HG03064 (cell line): ENCODE measurements at regions not wholly inside any gene's neighbourhood (a gene's known extent, or its start where the extent isn't known, plus 50 kb on each side); places are given as distances from the start of the nearest gene placed in this dataset.
"Not testable (repeated sequence)": the region's sequence is repeated elsewhere in the genome, so short reads cannot be mapped to it uniquely, and the experiment has no call there.

Source experiments
- ATAC-seq: cut with Tn5 transposase; IDR thresholded peaks from one replicate; pipeline ENCODE4 v1.9.1; 2021; ENCODE audit warnings: low read depth; ENCODE audit not compliant: unreplicated experiment

DNA sequence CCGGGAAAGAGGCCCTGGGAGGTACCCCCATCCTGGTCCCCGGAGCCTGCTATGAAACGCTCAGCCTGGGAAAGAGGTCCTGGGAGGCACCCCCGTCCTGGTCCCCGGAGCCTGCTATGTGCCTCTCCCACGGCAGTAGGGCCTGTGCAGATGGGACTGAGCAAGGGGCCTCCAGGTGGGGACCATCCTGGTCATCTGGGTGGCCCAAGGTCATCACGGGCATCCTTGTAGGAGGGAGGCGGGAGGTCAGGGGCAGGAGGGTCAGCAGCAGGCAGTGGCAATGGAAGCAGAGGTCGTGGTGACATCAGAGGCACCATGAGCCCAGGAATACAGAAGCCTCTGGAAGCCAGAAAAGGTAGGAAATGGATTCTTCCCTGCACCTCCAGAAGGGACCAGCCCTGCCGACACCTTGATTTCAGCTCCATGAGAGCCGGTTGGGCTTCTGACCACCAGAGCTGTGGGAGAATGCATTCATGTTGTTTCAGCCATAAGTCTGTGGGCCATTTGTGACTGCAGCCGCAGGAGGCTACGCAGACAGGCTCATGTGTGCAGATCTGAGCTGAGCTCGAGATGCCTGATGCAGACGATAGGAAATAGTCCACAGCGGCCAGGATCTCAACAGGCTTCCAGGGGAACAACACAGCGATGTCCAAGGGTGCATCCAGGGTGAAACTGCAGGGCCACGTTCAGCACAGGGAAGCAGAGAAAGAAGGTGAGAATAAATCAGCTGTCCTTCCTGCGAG lies 190.7 kb downstream of the LAT start:
- not testable (repeated sequence) for ATAC-seq

DNA sequence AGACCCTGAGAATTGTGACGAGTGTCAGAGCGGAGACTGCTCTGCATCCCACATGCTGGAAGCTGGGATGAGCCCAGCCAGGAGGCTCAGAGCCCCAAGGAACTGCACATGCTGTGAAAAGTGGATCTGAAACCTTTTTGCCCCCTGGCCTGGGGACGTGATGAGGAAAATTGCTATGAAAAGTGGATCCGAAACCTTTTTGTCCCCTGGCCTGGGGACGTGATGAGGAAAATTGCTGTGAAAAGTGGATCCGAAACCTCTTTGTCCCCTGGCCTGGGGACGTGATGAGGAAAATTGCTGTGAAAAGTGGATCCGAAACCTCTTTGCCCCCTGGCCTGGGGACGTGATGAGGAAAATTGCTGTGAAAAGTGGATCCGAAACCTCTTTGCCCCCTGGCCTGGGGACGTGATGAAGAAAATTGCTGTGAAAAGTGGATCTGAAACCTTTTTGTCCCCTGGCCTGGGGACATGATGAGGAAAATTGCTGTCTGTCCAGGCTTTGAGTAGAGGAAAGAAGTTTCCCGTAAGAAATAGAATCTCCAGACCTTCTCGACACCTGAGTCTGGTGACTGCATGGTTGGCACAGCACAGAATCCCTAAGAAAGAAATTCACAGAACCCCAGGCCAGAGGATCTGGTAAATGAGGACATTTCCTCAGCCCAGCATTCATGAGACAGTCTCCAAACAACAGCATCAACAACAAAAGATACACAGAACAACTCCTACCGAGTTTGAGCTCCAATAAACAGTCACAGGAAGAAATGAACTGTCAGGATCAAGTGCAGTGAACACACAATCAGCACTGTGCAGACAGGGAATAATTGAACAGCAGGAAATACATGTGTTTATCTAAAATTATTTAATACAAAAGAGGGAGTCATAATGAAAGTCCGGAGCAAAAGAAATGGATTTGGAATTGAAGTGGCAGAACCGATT lies 188.8 kb downstream of the LAT start:
- not testable (repeated sequence) for ATAC-seq

DNA sequence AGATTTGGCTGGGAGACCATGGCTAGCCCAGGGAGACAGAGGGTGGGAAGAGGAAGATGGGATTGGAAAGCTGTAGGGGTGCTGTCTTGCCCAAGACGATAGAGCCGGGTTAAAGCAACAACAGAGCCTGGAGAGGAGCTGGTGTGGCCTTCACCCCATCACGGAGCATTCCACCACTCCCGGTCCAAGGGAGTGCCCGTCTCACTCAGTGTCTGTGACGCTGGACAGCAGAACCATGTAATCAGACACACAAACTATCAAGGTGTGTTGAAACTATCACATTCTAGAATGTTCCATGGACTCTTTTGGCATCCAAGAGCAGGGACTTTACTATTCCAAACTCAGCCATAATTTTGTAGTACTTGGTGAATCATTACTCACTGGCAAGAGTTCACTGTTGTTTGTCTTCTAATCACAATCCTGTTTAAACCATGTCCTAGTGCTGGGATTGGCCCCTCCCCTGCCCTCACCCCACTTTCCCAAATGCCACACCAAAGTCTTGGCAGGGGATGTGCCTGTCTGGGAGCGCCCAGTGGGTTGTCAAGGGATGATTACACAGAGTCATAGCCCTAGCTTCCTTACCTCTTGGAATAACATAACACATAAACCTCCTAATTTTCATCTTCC lies 187.4 kb downstream of the LAT start:
- not testable (repeated sequence) for ATAC-seq

DNA sequence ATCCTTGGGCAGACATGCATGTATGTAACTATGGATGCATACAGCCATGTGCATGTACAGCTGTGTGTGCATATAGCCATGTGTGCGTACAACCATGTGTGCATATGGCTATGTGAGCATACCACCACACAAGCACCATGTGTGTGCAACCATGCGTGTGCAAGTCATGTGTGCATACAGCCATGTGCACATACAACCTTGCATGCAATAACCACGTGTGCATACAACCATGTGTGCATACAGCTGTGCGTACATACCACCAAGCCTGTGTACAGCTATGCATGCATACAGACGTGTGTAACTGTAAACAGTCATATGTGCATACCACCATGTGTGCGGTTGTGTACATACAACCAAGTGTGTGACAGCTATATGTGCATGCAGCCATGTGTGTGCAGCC lies 186.4 kb downstream of the LAT start:
- ATAC-seq, result not testable (repeated sequence)

DNA sequence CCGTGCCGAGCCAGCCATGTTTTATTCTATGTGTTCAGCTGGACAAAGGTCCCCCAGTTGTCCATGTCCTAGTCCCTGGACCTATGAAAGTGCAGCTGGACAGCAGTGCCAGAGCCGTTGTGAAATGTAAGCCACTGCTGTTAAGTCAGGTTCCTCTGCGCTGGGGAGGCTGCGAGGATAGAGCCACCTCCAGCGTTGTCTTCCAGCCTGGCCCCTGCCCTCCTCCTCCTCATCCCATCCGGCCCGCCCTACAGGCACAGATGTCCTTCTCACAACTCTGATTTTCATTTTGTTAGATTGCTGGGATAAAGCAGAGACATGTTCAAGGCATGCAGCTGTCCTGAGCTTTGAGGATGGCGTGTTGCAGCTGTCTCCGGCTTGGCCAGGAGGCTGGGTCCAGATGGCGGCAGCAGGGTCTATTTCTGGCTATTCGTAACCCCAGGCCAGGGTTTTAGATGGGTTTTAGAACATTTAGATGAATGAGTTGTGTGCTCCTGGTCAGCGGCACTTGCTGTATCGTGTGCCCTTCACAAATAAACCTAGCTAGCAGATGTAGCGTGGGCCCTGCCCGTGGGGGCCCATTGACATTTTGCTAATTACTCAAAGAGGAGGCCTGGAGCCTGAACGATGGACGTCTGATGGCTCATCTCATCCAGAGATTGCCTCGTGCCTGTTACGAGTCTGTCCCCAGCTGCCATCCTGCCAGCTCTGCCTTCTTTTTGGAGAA lies 185.7 kb downstream of the LAT start:
- ATAC-seq, result not testable (repeated sequence)

DNA sequence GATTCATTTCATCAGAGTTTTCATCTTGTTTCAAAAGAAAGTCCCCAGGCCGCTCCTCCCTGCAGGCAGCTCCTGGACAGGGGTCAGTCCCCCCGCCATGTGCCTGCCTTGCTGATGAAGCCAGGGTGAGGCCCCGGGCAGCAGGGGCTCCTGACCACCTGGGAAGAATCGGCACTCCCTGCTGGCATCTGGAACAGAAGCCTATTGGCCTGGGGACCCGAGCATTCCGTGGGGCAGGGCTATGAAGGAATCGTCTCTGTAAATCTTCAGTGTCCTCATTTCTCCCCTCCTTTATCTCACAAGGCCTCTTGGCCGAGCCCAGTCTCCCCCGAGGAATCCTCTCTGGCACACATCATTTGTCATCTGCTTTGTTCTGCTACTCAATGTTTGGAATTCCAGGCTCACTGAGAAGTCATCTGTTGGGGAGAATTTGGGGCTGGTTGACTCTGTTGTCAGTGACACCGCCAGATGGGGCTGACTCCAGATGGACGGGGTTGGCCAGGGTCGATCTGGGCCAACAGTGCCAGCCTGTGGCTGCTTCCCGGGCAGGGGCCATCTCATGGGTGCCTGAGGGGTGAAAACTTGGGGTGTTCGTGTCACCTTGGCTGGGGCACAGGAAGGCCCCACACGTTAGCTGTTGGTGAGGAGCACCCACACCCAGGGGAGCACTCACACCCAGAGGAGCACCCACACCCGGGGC lies 184.6 kb downstream of the LAT start:
- ATAC-seq, result not testable (repeated sequence)

DNA sequence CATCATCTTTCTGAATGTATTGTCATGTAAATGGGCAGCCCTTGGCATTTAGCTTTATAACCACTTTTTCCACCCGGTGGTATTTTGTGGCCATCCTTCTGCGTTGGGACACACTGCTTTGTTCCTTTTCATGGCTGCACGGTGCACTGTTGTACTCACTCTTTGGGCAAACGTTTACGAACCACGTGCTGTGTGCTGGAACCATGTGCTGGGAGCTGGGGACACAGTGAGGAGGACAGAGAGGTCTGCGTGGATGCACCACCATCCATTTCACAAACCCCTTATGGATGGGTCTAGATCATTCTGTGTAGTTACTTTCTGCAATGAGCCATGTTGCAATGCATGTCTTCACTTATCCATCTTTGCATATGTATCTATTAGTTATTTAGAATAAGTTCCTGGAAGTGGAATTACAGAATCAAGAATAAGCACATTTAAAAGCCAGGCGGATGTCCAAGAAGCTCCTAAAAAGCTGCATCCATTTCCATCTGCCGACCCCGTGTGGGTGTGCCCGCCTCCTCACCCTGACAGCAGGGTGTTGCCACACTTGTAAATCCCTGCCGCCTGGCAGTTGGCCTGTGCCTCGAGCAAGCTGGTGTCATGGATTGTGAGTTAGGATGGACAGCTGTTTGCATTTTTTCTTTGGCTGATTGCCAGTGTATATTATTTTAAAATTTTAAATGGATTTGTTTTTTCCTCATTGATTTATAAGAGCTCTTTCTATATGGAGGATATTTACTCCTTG lies 183.8 kb downstream of the LAT start:
- ATAC-seq, result not testable (repeated sequence)

DNA sequence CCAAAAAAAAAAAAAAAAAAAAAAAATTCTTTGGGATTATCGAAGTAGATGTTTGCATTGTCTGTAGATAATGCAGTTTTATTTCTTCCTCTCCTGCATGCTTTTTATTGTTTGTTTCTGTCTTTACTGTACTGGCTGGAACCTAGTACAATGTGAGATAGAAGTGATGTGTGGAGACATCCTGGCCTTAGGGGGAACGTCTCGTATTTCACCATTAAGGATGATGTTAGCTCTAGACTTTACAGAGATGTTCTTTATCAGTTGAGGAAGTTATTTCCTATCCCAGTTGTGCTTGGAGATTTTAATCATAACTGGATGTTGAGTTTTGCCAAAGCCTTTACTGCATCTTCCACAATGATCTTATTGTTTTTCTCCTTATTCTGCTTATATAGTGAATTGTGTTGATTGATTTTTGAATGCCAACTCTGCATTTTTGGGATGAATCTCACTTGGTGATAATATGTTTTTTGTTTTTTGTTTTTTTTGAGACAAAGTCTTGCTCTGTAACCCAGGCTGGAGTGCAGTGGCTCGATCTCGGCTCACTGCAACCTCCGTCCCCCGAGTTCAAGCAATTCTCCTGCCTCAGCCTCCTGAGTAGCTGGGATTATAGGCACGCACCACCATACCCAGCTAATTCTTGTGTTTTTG lies 179.7 kb downstream of the LAT start:
- ATAC-seq, result not testable (repeated sequence)

DNA sequence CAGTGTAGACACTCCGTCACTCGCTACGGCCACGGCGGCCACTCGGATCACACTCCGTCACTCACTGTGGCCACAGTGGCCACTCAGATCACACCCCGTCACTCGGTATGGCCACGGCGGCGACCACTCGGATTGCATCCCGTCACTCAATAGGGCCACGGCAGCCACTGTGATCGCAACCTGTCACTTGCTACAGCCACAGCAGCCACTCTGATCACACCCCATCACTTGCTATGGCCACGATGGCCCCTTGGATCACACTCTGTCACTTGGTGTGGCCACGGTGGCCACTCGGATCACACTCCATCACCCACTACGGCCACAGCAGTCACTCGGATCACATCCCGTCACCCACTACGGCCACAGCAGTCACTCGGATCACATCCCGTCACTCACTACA lies 175.3 kb downstream of the LAT start:
- not testable (repeated sequence) for ATAC-seq

DNA sequence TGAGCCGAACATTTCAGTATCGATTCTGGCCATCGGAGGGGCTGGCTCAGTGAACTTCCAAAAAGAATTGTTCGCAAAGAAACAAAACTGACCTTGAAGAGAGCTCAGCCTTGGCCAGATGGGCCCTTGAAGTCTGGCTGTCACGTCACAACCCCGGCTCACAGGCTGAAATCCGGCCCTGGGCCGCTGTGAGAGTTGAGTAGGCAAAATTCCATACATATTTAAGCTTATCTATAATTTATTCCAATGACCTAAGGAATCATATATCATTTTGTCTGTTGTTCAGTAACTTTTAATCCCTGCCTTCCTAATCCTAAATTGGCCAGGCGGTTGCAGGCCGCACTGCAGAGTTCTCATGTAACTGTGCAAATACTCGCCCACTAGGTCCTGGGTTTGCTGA lies 174.8 kb downstream of the LAT start:
- ATAC-seq, result not testable (repeated sequence)

DNA sequence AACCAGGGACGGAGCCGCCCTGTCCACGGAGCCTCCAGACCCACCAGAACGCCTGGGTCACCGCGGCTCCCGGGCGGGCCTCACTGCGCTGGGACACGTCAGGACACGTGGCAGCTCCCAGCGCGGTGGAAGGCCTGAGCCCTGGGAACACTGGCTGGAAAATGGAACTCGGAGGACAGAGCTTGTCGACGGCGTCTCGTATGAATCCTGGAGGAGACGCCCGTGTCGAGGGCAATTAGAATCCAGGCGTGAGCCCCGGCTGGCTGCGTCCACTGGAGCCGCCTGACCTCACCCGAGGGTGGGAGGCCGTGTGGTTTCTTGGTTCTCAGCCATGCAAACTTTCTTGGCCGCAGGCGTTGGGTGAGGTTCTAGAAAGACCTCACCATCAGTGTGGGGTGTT lies 173.9 kb downstream of the LAT start:
- ATAC-seq, result no peak

DNA sequence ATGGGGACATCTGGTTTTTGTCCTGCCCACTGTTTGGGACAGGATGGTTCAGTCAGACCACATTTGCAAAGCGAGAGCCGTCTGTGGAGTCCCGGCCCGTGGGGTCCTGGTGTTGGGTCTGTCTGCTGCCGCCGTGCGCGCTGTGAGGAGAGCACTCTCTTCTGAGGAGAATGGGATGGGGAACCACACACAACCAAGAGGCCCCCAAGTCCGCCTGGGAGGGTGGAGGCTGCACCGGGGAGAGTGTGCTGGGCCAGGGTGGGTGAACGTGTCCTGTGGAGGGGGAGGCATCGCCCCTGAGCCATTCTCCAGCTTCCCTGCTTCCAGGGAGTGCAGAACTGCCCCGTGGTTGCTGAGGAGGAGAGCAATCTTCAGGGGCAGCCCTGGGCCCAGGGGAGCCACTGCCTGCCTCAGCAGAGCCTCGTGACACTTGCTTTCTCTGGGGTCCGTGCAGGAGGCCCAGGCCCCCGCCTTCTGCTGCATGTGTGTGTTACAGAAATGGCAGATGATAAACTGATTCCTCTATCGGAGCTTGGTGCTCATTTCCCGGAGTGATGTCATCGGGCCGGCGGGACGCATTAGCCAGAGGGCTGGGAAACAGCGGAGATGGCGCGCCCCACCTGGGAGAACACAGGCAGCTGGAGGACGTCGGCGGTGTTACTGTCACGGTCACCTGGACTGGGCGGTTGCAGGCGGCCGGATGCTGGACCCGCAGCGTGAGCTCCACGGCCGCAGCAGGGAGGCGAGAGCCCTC lies 173.4 kb downstream of the LAT start:
- not testable (repeated sequence) for ATAC-seq

DNA sequence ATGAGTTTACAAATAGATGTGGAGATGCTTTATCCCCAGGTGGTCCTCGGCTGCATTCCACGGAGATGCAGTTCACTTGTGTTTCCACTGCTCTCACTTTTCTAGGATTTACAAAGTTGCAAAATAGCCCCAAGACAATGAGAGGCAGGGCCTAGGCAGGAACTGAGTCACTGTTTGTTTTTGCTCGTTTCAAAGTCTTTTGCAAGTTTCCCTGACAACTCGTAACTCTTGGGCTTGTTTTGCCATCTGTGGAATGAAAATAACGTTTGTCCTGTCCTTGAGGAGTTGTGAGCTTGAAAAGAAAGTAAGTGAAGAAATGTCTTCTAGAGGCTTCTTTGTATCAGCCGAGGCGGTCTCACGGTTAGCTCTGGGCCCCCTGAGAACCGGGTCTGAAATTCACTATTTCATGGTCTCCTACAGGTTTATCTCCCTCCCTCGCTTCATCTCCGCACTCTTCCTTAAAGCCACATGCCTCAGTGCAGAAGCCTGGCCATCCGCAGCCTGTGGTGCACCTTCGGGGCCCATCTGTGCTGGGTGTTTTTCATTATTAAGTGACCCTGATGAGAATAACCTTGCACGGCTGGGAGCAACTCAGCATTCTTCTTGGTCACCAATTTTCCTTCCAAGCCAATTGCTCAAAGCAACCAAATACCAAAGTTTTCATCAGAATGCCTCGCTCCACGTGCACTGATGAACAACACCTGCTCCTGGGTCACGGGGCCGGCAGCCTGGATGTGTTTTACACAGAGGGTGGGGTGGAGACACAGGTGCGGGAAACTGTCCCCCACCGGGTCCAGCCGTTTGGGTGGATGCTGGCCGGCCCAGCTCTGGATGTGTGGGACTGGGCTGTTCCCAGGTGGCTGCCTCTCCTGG lies 172.4 kb downstream of the LAT start:
- ATAC-seq, result not testable (repeated sequence)

DNA sequence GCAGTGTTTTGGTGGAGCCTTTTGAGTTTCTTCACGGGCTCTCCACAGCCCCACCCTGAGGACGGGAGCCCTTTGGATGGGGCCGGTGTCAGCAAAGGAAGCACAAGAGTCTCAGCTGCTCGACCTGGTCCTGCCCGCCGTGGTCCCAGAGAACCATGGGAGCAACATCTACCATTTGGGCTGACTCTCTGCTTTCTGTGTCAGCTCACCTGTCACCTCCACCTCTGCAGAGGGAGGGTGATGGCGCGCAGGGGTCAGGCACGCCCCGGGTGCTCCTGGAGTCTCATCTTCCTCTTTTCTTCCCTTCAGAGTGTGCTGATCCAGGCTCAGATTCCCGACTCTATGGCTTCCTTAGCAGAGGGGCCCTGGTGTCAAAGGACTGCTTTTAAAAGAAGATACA lies 171.7 kb downstream of the LAT start:
- no peak for ATAC-seq

DNA sequence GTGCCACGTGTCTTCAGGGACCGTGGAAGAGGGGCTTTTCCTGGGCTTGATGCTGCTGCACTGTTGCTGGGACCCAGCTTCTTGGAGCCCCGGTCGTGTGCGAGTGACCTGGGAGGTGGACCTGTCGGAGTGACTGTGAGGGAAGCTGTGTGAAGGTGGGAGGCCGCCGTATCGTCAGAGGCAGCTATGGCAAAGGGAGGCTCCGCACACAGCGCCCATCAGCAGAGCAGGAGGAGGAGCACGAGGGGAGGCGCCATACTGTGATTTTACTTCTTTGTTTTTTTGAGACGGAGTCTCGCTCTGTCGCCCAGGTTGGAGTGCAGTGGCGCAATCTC lies 171.0 kb downstream of the LAT start:
- ATAC-seq, result not testable (repeated sequence)

DNA sequence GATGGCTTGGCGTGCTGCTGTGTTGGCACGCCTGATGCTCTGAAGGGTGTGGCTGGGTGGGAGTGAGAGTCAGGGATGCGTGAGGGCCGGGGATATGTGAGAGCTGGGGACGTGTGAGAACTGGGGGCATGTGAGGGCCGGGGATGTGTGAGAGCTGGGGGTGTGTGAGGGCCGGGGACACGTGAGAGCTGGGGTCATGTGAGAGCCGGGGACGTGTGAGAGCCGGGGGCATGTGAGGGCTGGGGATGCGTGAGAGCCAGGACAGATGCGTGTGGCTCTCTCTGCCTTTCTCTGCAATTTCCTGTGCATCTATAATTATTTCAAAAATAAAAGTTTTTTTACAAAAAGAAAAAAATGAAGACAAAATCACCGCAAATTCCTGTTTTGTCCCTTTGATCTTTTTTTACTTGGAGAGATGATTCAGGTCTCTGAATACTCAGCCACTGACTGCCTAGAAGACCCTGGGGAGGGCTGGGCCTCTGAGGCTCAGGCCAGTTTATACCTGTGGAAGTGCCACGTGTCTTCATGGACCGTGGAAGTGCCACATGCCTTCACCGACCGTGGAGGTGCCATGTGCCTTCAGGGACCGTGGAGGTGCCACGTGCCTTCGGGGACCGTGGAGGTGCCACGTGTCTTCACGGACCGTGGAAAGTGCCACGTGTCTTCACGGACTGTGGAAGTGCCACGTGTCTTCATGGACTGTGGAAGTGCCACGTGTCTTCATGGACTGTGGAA lies 170.4 kb downstream of the LAT start:
- ATAC-seq, result not testable (repeated sequence)
